Fibroblast of skin of left biceps (primary cell): ENCODE measurements at regions not wholly inside any gene's neighbourhood (a gene's known extent, or its start where the extent isn't known, plus 50 kb on each side); places are given as distances from the start of the nearest gene placed in this dataset.

Experiments used
- DNase-seq, 2 experiments: peaks; one replicate each; pipeline ENCODE4 v3.0.0-alpha.2; 2013; ENCODE audit warnings: low read depth in 2 of 2

DNA sequence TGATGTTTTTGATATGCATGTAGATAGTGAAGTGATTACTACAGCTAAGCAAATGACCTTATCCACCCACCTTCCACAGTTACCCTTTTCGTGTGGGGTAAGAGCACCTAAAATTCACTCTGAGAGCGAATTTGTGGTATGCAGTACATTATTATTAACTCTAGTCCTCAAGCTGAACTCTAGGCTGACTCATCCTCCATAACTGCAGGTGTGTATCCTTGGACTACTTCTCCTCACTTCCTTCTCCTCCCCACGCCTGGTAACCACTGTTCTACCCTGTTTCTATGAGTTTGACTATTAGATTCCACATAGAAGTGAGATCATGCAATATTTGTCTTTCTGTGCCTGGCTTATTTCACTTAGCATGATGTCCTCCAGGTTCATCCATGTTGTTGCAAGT lies 484.6 kb downstream of the GATA3 start:
- DNase-seq, result no peak

DNA sequence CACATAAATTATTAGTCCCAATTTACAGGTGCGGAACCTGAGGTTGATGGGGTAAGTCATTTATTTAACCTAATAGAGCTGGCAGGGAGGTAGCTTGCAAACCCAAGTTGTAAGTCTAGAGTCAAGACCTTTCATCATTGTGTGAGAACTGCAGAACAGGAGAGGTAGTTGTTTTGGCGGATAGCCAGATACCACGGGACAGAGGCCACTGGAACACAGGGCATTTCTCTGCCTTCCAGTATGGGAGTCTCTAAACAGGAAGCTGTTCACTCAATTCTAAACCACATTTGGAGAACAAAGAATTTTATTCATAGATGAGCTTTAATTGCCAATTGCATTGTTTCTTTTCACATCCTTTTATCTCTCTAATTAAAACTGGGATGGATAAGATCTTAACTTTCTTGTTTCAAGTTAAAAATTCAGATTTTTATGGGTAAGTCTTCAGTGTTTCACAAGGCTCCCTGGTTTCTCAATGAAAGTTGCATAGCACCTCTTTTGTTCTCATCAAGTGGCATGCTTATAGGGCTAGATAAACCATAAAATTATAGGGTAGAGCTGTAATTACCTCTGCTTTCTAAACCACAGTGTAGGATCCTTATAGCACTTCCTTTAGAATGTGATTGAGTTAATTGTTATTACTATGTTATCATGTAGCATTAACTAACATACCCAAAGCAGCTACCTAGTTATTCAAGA lies 489.0 kb downstream of the GATA3 start:
- DNase-seq, result no peak

GRCh38 chr10:8544057-8544380 lies 489.5 kb downstream of the GATA3 start:
- no peak for DNase-seq

DNA sequence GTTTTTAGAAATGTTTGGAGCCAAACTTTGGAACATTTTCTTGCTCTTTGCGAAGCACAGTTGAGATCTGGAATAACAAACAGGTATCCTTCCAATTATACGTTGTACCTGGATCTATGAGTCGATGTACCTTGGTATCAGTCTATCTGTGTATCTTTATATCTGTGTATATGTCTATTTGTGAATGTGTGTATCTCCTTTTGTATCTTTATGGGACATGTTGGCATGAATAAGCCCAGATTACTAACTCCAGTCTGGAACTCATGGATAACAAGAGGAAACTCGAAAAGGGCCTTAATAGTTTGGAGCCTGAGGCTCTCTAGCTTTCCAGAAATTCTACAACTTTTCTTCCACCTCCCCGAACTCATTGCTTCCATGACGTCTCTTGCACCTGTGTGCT lies 490.0 kb downstream of the GATA3 start:
- no peak for DNase-seq

- DNase-seq, result no peak
These were observed 500.1 kb downstream of the GATA3 start for GRCh38 chr10:8554574-8554973.

- no peak for DNase-seq
These were observed 501.8 kb downstream of the GATA3 start for GRCh38 chr10:8556321-8556720.

DNA sequence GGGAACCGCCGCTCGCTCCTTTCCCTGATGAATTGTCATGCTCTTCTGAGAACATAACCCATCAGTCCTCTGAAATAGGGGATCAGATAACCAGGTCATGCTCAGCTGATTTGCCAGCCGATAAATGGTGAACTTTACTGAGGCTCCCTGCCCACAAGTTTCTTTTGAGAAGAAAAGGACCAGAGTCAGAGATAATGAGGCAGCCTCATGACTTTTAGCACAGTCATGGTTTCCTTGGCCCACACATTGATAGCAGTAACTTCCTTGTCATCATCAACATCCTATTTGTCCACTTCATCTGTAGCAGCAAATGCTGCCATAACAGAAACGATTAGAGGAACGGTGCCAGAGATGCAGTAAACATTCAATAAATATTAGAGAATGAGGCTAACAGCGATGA lies 509.0 kb downstream of the GATA3 start:
- no peak for DNase-seq

DNA sequence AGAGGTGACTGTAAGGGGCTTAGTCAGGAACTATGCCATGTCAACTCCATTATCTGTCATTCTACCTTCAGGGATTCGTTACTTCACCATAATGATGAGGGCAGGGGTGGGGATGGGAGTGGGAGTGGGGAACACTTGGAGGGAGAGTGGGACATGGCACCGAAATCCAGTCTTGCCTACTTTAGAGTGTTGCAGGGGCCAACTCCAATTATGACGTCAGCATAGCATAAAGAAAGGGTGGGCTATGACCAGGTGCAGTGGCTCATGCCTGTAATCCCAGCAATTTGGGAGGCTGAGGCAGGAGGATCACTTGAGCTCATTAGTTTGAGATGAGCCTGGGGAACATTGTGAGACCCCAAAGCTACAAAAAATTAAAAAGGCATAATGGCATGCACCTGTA lies 512.2 kb downstream of the GATA3 start:
- no peak for DNase-seq

DNA sequence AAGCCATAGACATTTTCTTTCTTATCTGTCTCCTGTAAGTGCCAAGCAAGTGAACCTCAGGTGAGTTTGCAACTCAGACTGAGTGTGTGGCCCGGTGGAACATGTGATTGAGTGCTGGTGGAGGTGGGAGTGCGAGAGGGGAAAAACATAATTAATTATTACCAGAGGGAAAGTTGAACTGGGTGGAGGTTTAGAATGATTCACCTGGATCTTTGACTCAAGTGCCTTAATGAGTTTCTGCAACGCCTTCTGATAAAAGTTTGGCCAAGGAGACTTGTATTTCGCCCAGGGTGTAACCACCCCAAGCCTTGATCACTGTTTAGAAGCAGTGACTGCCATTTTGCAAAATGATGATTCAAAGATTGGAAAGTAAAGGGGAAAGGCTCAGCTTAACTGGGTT lies 513.9 kb downstream of the GATA3 start:
- no peak for DNase-seq

- DNase-seq, result no peak
These were observed 521.1 kb downstream of the GATA3 start for GRCh38 chr10:8575620-8576019.

DNA sequence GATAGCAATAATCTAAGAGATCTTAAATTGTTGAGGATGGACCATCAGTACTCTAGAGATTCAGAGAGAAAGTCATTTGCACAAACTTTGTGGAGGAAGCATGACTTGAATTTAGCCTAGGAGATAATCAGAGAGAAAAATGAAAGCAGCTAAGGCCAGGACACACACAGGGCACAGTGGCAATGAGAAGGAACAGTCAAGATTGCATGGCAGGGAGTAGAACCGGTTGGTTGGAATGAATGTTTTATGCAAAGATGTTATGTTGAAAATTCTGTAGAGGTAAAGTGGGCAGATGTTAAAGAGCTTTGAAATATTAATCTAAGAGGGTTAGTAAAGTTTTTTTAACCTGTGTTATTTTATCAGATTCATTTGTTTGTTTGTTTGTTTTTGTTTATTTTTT lies 521.8 kb downstream of the GATA3 start:
- DNase-seq, result no peak

- DNase-seq, result no peak
These were observed 522.4 kb downstream of the GATA3 start for GRCh38 chr10:8576911-8577310.

GRCh38 chr10:8577686-8578085 lies 523.2 kb downstream of the GATA3 start:
- DNase-seq, result no peak

DNA sequence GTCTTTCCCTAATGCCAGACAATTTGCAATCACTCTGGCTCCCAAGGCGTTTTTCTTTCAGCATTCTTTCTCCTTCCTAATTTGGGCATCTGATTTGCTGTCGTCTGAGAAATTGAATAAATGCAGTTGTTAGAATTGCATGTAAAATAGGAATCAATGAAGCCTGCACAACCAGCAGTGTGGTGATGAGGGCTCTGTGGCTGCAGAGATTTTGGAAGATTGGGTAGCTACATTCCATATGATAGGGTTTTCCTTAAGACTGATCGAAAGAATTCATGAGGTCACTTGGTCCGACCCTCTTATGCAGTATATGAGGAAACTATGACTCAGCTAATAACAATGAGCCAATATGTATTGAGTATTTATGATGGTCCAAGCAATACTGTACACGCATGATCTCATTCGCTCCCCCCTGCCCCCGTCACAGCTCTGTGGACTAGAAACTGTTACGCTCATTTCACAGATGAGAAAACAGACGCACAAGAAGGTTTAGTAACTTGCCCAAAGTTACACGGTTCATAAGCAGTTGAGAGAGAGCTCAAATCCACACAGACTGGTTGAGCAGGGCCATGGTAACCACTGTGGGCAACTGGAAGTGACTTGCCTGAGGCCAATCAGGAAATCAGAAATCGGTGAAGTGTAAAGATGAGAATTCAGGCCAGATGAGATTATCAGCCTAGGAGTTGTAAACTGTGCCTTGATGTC lies 527.2 kb downstream of the GATA3 start:
- no peak for DNase-seq

GRCh38 chr10:8583096-8583495 lies 528.6 kb downstream of the GATA3 start:
- DNase-seq, result no peak

- no peak for DNase-seq
These were observed 530.2 kb downstream of the GATA3 start for GRCh38 chr10:8584666-8585065.

GRCh38 chr10:8586504-8586903 lies 532.0 kb downstream of the GATA3 start:
- DNase-seq, result no peak

- no peak for DNase-seq
These were observed 533.6 kb downstream of the GATA3 start for GRCh38 chr10:8588135-8588534.

- DNase-seq, result no peak
These were observed 536.0 kb downstream of the GATA3 start for GRCh38 chr10:8590518-8590917.

- DNase-seq, result no peak
These were observed 537.2 kb downstream of the GATA3 start for GRCh38 chr10:8591640-8592039.

- no peak for DNase-seq
These were observed 539.7 kb downstream of the GATA3 start for GRCh38 chr10:8594176-8594575.

DNA sequence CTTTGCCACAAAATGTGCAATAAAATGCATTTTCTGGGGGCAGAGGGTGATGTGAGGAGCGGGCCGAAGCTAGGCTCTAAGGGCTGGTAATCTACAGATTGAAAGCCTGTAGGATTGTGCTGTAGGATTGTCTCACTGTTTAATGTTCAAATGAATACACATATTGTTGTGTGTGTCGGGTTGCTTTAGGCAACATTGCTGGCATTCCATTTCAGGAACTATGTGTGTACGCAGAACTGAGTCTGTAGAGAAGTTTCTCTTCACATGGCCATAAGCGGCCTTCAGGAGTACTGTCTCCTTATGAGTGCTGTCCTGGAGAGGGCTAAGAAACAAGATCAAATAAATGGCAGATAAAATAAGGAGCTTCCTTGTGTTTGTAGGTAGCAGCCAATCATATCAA lies 540.2 kb downstream of the GATA3 start:
- no peak for DNase-seq

GRCh38 chr10:8595140-8595539 lies 540.7 kb downstream of the GATA3 start:
- no peak for DNase-seq

GRCh38 chr10:8596929-8597472 lies 542.5 kb downstream of the GATA3 start:
- no peak for DNase-seq
